Skeletal muscle tissue (tissue), 3 donors: ENCODE measurements at regions not wholly inside any gene's neighbourhood (a gene's known extent, or its start where the extent isn't known, plus 50 kb on each side); places are given as distances from the start of the nearest gene placed in this dataset.

Source experiments
- H3K27ac ChIP-seq: one replicate; pipeline ENCODE4 v1.7.0; 2013; ENCODE audit warnings: mild to moderate bottlenecking, low read depth, low read length, inconsistent platforms
- H3K27me3 ChIP-seq, 3 donors: one replicate each; pipeline ENCODE4 v1.7.0; 2013; ENCODE audit warnings: low read length in 3 of 3; ENCODE audit not compliant: control insufficient read depth in 3 of 3, insufficient read depth in 3 of 3
- H3K36me3 ChIP-seq, 3 donors: one replicate each; pipeline ENCODE4 v1.7.0; 2013; ENCODE audit warnings: low read length in 3 of 3; ENCODE audit not compliant: control insufficient read depth in 3 of 3, insufficient read depth in 3 of 3
- H3K4me1 ChIP-seq, 3 donors: one replicate each; pipeline ENCODE4 v1.7.0; 2013; ENCODE audit warnings: low read length in 3 of 3, mild to moderate bottlenecking in 3 of 3; ENCODE audit not compliant: control insufficient read depth in 3 of 3, insufficient read depth in 3 of 3
- H3K4me3 ChIP-seq, 3 donors: one replicate each; pipeline ENCODE4 v1.7.0; 2013; ENCODE audit warnings: low read length in 3 of 3
- H3K9ac ChIP-seq, 3 donors: one replicate each; pipeline ENCODE4 v1.7.0; 2013; ENCODE audit warnings: low read length in 3 of 3, mild to moderate bottlenecking in 3 of 3, moderate library complexity in 2 of 3, low read depth in 1 of 3
- H3K9me3 ChIP-seq, 3 donors: one replicate each; pipeline ENCODE4 v1.7.0; 2013; ENCODE audit warnings: low read length in 3 of 3; ENCODE audit not compliant: control insufficient read depth in 3 of 3
- donor health status: Osteomylitis.

- Histone ChIP-seq H3K36me3 (no peaks in the 10 kb centered on the region), H3K27me3 (peaks cover 12 to 28% (median 25%) of the 10 kb centered on the region in 3 donors), H3K9me3 (peaks cover 0 to 12% (median 3%) of the 10 kb centered on the region in 3 donors), H3K27ac (no peak overlapping the region), H3K4me3 (no peak overlapping the region), H3K9ac (no peak overlapping the region), H3K4me1 (no peaks in the 10 kb centered on the region)
These were observed 230.4 kb downstream of the ABHD5 start for GRCh38 chr3:43921056-43921648.

GRCh38 chr3:43922374-43922773 is 231.6 kb downstream of the ABHD5 start:
- H3K27me3 ChIP-seq: peaks cover 12 to 28% (median 25%) of the 10 kb centered on the region in 3 donors
- peaks cover 0 to 4% (median 0%) of the 10 kb centered on the region in 3 donors for H3K9me3 ChIP-seq
- no peaks in the 10 kb centered on the region for H3K36me3 ChIP-seq
- H3K9ac ChIP-seq: no peak overlapping the region
- no peak overlapping the region for H3K4me3 ChIP-seq
- no peaks in the 10 kb centered on the region for H3K4me1 ChIP-seq
- H3K27ac ChIP-seq: no peak overlapping the region

- H3K4me1 ChIP-seq: no peaks in the 10 kb centered on the region
- H3K27ac ChIP-seq: no peak overlapping the region
- H3K36me3 ChIP-seq: no peaks in the 10 kb centered on the region
- peaks cover 12 to 28% (median 25%) of the 10 kb centered on the region in 3 donors for H3K27me3 ChIP-seq
- H3K9ac ChIP-seq: no peak overlapping the region
- no peak overlapping the region for H3K4me3 ChIP-seq
- peaks cover 0 to 4% (median 0%) of the 10 kb centered on the region in 3 donors for H3K9me3 ChIP-seq
These were observed 232.6 kb downstream of the ABHD5 start for GRCh38 chr3:43923104-43923882.

- no peaks in the 10 kb centered on the region for H3K36me3 ChIP-seq
- H3K27me3 ChIP-seq: peaks cover 10 to 28% (median 24%) of the 10 kb centered on the region in 3 donors
- no peak overlapping the region for H3K27ac ChIP-seq
- peaks cover 0 to 4% (median 0%) of the 10 kb centered on the region in 3 donors for H3K9me3 ChIP-seq
- no peak overlapping the region for H3K9ac ChIP-seq
- no peak overlapping the region for H3K4me3 ChIP-seq
- H3K4me1 ChIP-seq: no peaks in the 10 kb centered on the region
These were observed 235.3 kb downstream of the ABHD5 start for GRCh38 chr3:43926055-43926454.

GRCh38 chr3:43932921-43933320 is 242.2 kb downstream of the ABHD5 start:
- no peak overlapping the region for H3K4me3 ChIP-seq
- no peaks in the 10 kb centered on the region for H3K36me3 ChIP-seq
- H3K27me3 ChIP-seq: peaks cover 0 to 4% (median 0%) of the 10 kb centered on the region in 3 donors
- H3K27ac ChIP-seq: no peak overlapping the region
- no peaks in the 10 kb centered on the region for H3K4me1 ChIP-seq
- H3K9ac ChIP-seq: no peak overlapping the region
- no peaks in the 10 kb centered on the region for H3K9me3 ChIP-seq

- no peaks in the 10 kb centered on the region for H3K4me1 ChIP-seq
- no peaks in the 10 kb centered on the region for H3K9me3 ChIP-seq
- peaks cover 6 to 17% (median 17%) of the 10 kb centered on the region in 3 donors for H3K27me3 ChIP-seq
- no peaks in the 10 kb centered on the region for H3K36me3 ChIP-seq
- H3K4me3 ChIP-seq: no peak overlapping the region
- H3K27ac ChIP-seq: no peak overlapping the region
- H3K9ac ChIP-seq: no peak overlapping the region
These were observed 257.3 kb downstream of the ABHD5 start for GRCh38 chr3:43948013-43948412.

GRCh38 chr3:43949594-43949993 is 258.9 kb downstream of the ABHD5 start:
- Histone ChIP-seq H3K9ac (no peak overlapping the region), H3K27me3 (peaks cover 6 to 17% (median 17%) of the 10 kb centered on the region in 3 donors), H3K9me3 (no peaks in the 10 kb centered on the region), H3K27ac (no peak overlapping the region), H3K36me3 (no peaks in the 10 kb centered on the region), H3K4me3 (no peak overlapping the region), H3K4me1 (peaks cover 0 to 10% (median 0%) of the 10 kb centered on the region in 3 donors)

GRCh38 chr3:43950775-43951174 is 260.0 kb downstream of the ABHD5 start:
- Histone ChIP-seq H3K9ac (no peak overlapping the region), H3K4me3 (no peak overlapping the region), H3K9me3 (no peaks in the 10 kb centered on the region), H3K27me3 (peaks cover 6 to 17% (median 16%) of the 10 kb centered on the region in 3 donors), H3K27ac (no peak overlapping the region), H3K36me3 (no peaks in the 10 kb centered on the region), H3K4me1 (peaks cover 0 to 10% (median 0%) of the 10 kb centered on the region in 3 donors)

- no peaks in the 10 kb centered on the region for H3K9me3 ChIP-seq
- peaks cover 6 to 21% (median 17%) of the 10 kb centered on the region in 3 donors for H3K27me3 ChIP-seq
- H3K4me1 ChIP-seq: peaks cover 0 to 10% (median 0%) of the 10 kb centered on the region in 3 donors
- no peak overlapping the region for H3K9ac ChIP-seq
- no peak overlapping the region for H3K4me3 ChIP-seq
- no peaks in the 10 kb centered on the region for H3K36me3 ChIP-seq
- no peak overlapping the region for H3K27ac ChIP-seq
These were observed 261.1 kb downstream of the ABHD5 start for GRCh38 chr3:43951813-43952212.

- Histone ChIP-seq H3K4me3 (no peak overlapping the region), H3K36me3 (no peaks in the 10 kb centered on the region), H3K9me3 (no peaks in the 10 kb centered on the region), H3K9ac (no peak overlapping the region), H3K27ac (no peak overlapping the region), H3K27me3 (peaks cover 6 to 23% (median 10%) of the 10 kb centered on the region in 3 donors), H3K4me1 (peaks cover 0 to 10% (median 0%) of the 10 kb centered on the region in 3 donors)
These were observed 262.6 kb downstream of the ABHD5 start for GRCh38 chr3:43953380-43953779.
